GM18858 (cell line): ENCODE measurements at regions not wholly inside any gene's neighbourhood (a gene's known extent, or its start where the extent isn't known, plus 50 kb on each side); places are given as distances from the start of the nearest gene placed in this dataset.

Experiments used
- ATAC-seq: cut with Tn5 transposase; IDR thresholded peaks from one replicate; pipeline ENCODE4 v1.9.1; 2021; ENCODE audit not compliant: unreplicated experiment

- no peak for ATAC-seq
Observed at GRCh38 chr10:43943818-43944360, 295.2 kb upstream of the ZNF32 start.

- no peak for ATAC-seq
Observed at GRCh38 chr10:43943119-43943817, 294.6 kb upstream of the ZNF32 start.

- ATAC-seq, result no peak
Observed at GRCh38 chr10:43942096-43942850, 293.6 kb upstream of the ZNF32 start.

GRCh38 chr10:43940898-43941837 is 292.5 kb upstream of the ZNF32 start:
- no peak for ATAC-seq

- ATAC-seq, result no peak
Observed at GRCh38 chr10:43939939-43940820, 291.5 kb upstream of the ZNF32 start.

- no peak for ATAC-seq
Observed at GRCh38 chr10:43939389-43939938, 290.8 kb upstream of the ZNF32 start.

GRCh38 chr10:43938810-43939209 is 290.1 kb upstream of the ZNF32 start:
- no peak for ATAC-seq

GRCh38 chr10:43931308-43931930 is 282.7 kb upstream of the ZNF32 start:
- ATAC-seq, result no peak

- no peak for ATAC-seq
Observed at GRCh38 chr10:43930777-43931176, 282.1 kb upstream of the ZNF32 start.

GRCh38 chr10:43930243-43930642 is 281.6 kb upstream of the ZNF32 start:
- no peak for ATAC-seq

- ATAC-seq, result no peak
Observed at GRCh38 chr10:43929122-43929521, 280.4 kb upstream of the ZNF32 start.

- no peak for ATAC-seq
Observed at GRCh38 chr10:43928425-43928968, 279.8 kb upstream of the ZNF32 start.

GRCh38 chr10:43926875-43927406 is 278.3 kb upstream of the ZNF32 start:
- ATAC-seq, result no peak

- ATAC-seq, result no peak
Observed at GRCh38 chr10:43926371-43926770, 277.7 kb upstream of the ZNF32 start.

GRCh38 chr10:43925793-43926192 is 277.1 kb upstream of the ZNF32 start:
- ATAC-seq, result no peak

- no peak for ATAC-seq
Observed at GRCh38 chr10:43923328-43923727, 274.6 kb upstream of the ZNF32 start.

- no peak for ATAC-seq
Observed at GRCh38 chr10:43922335-43923280, 273.9 kb upstream of the ZNF32 start.

- ATAC-seq, result no peak
Observed at GRCh38 chr10:43921881-43922280, 273.2 kb upstream of the ZNF32 start.
